ENCODE measurements at regions not wholly inside any gene's neighbourhood (a gene's known extent, or its start where the extent isn't known, plus 50 kb on each side); places are given as distances from the start of the nearest gene placed in this dataset.

- H3K4me3 ChIP-seq (ENCODE audit: low read length) = no peak overlapping the region
- TF ChIP-seq CTCF (conservative IDR thresholded peaks at IDR 0.05; ENCODE audit: low read depth, low read length) = no peak
- DNase-seq (ENCODE audit: low read depth) = no peak
These were observed 57.1 kb upstream of the EOMES start for GRCh38 chr3:27779176-27779575.

GRCh38 chr3:27789420-27789819 is 67.3 kb upstream of the EOMES start:
- no peak overlapping the region for H3K4me3 ChIP-seq (ENCODE audit: low read length)
- DNase-seq (ENCODE audit: low read depth) = no peak
- no peak for TF ChIP-seq CTCF (conservative IDR thresholded peaks at IDR 0.05; ENCODE audit: low read depth, low read length)

GRCh38 chr3:27791956-27792355 is 69.8 kb upstream of the EOMES start:
- no peak for TF ChIP-seq CTCF (conservative IDR thresholded peaks at IDR 0.05; ENCODE audit: low read depth, low read length)
- no peak for DNase-seq (ENCODE audit: low read depth)
- H3K4me3 ChIP-seq (ENCODE audit: low read length) = no peak overlapping the region

- no peak overlapping the region for H3K4me3 ChIP-seq (ENCODE audit: low read length)
- no peak for DNase-seq (ENCODE audit: low read depth)
- TF ChIP-seq CTCF (conservative IDR thresholded peaks at IDR 0.05; ENCODE audit: low read depth, low read length) = no peak
These were observed 70.7 kb upstream of the EOMES start for GRCh38 chr3:27792869-27793268.

- DNase-seq (ENCODE audit: low read depth) = no peak
- no peak for TF ChIP-seq CTCF (conservative IDR thresholded peaks at IDR 0.05; ENCODE audit: low read depth, low read length)
These were observed 72.1 kb upstream of the EOMES start for GRCh38 chr3:27794211-27794610.

GRCh38 chr3:27796365-27796875 is 74.3 kb upstream of the EOMES start:
- H3K4me3 ChIP-seq (ENCODE audit: low read length) = no peak overlapping the region
- no peak for DNase-seq (ENCODE audit: low read depth)
- TF ChIP-seq CTCF (conservative IDR thresholded peaks at IDR 0.05; ENCODE audit: low read depth, low read length) = no peak

More at GRCh38 chr3:27794211-27794610, 72.1 kb upstream of the EOMES start:
- H3K4me3 ChIP-seq (ENCODE audit: low read length) = no peak overlapping the region

- DNase-seq (ENCODE audit: low read depth) = no peak
- H3K4me3 ChIP-seq (ENCODE audit: low read length) = no peak overlapping the region
- TF ChIP-seq CTCF (conservative IDR thresholded peaks at IDR 0.05; ENCODE audit: low read depth, low read length) = no peak
These were observed 75.7 kb upstream of the EOMES start for GRCh38 chr3:27797773-27798172.
